Hematopoietic multipotent progenitor cell treated with erythropoietin and hydrocortisone succinate and interleukin-3 and kit ligand, for 4 days (in vitro differentiated cells): ENCODE measurements at regions not wholly inside any gene's neighbourhood (a gene's known extent, or its start where the extent isn't known, plus 50 kb on each side); places are given as distances from the start of the nearest gene placed in this dataset.
"Not testable (repeated sequence)": the region's sequence is repeated elsewhere in the genome, so short reads cannot be mapped to it uniquely, and the experiment has no call there.

ENCODE experiments used
- DNase-seq: peaks from one replicate; pipeline ENCODE4 v3.0.0-alpha.2; 2015

GRCh38 chr6:85186546-85187175, 263.2 kb upstream of the NT5E start:
- DNase-seq: no peak

GRCh38 chr6:85185977-85186376, 263.9 kb upstream of the NT5E start:
- DNase-seq: no peak

- DNase-seq: no peak
Observed at GRCh38 chr6:85183841-85184240, 266.0 kb upstream of the NT5E start.

GRCh38 chr6:85172705-85173104, 277.2 kb upstream of the NT5E start:
- no peak for DNase-seq

- DNase-seq: no peak
Observed at GRCh38 chr6:85172161-85172560, 277.7 kb upstream of the NT5E start.

- no peak for DNase-seq
Observed at GRCh38 chr6:85169189-85169588, 280.7 kb upstream of the NT5E start.

- DNase-seq: no peak
Observed at GRCh38 chr6:85168146-85168545, 281.7 kb upstream of the NT5E start.

GRCh38 chr6:85166114-85166741, 283.7 kb upstream of the NT5E start:
- DNase-seq: no peak

GRCh38 chr6:85163156-85164080, 286.5 kb upstream of the NT5E start:
- DNase-seq: no peak

GRCh38 chr6:85157311-85157710, 292.6 kb upstream of the NT5E start:
- DNase-seq: no peak

- no peak for DNase-seq
Observed at GRCh38 chr6:85143676-85144075, 306.2 kb upstream of the NT5E start.

GRCh38 chr6:85137865-85138264, 312.0 kb upstream of the NT5E start:
- DNase-seq: no peak

- no peak for DNase-seq
Observed at GRCh38 chr6:85136310-85136709, 313.6 kb upstream of the NT5E start.

GRCh38 chr6:85135376-85136094, 314.3 kb upstream of the NT5E start:
- no peak for DNase-seq

- DNase-seq: no peak
Observed at GRCh38 chr6:85134172-85134571, 315.7 kb upstream of the NT5E start.

GRCh38 chr6:85132091-85132490, 317.8 kb upstream of the NT5E start:
- no peak for DNase-seq

- DNase-seq: no peak
Observed at GRCh38 chr6:85130743-85131142, 319.1 kb upstream of the NT5E start.

GRCh38 chr6:85129881-85130280, 320.0 kb upstream of the NT5E start:
- no peak for DNase-seq

GRCh38 chr6:85128781-85129180, 321.1 kb upstream of the NT5E start:
- no peak for DNase-seq

- DNase-seq: not testable (repeated sequence)
Observed at GRCh38 chr6:85128256-85128655, 321.6 kb upstream of the NT5E start.

GRCh38 chr6:85127696-85128243, 322.1 kb upstream of the NT5E start:
- no peak for DNase-seq

- no peak for DNase-seq
Observed at GRCh38 chr6:85127168-85127498, 322.8 kb upstream of the NT5E start.
